ENCODE measurements at regions not wholly inside any gene's neighbourhood (a gene's known extent, or its start where the extent isn't known, plus 50 kb on each side); places are given as distances from the start of the nearest gene placed in this dataset.

DNA sequence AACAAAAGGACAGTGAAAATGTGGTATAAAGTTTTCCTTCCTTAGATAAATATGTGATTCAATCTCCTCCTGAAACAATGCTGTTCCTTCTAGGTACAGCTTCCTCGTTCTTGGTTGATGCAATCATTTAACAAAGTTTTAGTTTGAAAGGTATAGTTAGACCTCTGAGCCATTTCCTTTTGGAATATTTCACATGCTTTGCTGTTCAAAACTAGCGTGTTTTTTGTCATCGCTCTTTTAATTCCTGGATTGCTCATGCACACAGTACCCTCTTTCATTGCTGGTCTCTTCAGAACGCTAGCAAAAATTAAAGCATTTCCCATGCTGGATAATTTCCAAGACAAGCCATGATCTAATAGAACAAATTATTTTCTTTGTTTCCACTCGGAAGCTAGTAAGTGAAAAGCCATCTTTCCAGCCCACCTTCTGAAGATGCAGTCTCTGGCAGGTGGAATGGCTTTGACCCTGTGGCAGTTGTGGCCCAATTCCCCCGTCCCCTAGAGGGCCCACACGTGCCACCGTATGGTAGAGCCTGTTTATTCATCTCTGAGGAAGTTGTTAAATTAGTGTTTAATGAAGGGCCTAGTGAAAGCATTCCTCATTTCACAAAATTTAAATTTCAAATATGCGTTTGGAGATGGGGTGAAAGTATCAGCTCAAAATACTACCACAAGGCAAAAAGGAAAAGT is 1040.6 kb upstream of the SLC10A2 start:
- TF ChIP-seq, protein P1, sequence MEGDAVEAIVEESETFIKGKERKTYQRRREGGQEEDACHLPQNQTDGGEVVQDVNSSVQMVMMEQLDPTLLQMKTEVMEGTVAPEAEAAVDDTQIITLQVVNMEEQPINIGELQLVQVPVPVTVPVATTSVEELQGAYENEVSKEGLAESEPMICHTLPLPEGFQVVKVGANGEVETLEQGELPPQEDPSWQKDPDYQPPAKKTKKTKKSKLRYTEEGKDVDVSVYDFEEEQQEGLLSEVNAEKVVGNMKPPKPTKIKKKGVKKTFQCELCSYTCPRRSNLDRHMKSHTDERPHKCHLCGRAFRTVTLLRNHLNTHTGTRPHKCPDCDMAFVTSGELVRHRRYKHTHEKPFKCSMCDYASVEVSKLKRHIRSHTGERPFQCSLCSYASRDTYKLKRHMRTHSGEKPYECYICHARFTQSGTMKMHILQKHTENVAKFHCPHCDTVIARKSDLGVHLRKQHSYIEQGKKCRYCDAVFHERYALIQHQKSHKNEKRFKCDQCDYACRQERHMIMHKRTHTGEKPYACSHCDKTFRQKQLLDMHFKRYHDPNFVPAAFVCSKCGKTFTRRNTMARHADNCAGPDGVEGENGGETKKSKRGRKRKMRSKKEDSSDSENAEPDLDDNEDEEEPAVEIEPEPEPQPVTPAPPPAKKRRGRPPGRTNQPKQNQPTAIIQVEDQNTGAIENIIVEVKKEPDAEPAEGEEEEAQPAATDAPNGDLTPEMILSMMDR (IDR thresholded peaks at IDR 0.05; ENCODE audit: control insufficient read depth, insufficient read depth, low read depth, low read length, missing control alignments): no peak
- H3K4me3 ChIP-seq (ENCODE audit: control insufficient read depth, low read depth, low read length): no peak overlapping the region
- no peak for DNase-seq (ENCODE audit: low read depth)

DNA sequence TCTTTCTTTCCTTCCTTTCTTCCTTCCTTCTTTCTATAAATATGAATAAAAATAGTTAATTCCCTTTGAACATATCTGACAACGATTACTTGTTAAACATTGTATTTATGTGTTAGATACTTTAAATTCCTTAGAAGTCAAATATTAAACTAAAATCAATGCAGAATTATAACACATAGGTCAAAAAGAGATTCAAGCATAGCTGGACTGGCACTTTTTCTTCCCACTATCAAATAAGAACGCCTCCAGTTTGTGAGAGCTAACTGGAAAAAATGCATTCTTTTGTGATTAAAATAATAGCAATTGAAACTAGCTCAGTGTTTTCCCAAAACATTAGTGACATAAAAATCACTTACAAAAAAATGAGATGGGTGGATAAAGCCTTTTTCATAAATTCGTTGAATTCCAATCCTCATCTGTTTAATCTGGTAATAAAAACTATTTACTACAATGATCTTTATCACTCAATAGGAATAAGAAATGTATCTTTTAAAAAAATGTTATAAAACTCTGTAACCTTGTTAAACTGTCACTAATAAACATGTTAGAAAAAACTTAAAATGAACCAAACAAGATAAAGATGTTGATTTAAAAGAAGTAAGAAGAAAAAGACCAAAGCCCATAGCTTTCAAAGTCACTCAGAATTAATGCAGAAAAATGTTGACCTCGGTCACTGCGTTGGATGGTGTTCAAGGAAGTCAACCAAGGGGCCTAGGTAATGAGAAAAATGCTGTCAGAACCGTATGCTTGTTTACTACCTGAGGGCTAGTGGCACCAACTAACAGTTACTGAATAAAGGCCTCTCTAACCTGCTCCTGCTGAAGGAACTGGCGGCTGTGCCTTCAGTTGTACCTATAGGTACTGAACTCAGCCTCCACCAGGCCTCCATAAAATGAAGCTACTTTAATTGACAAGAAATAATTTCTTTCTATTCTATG is 1039.5 kb upstream of the SLC10A2 start:
- H3K4me3 ChIP-seq (ENCODE audit: control insufficient read depth, low read depth, low read length): no peak overlapping the region
- TF ChIP-seq, protein P1 (IDR thresholded peaks at IDR 0.05; ENCODE audit: control insufficient read depth, insufficient read depth, low read depth, low read length, missing control alignments): no peak
- no peak for DNase-seq (ENCODE audit: low read depth)

DNA sequence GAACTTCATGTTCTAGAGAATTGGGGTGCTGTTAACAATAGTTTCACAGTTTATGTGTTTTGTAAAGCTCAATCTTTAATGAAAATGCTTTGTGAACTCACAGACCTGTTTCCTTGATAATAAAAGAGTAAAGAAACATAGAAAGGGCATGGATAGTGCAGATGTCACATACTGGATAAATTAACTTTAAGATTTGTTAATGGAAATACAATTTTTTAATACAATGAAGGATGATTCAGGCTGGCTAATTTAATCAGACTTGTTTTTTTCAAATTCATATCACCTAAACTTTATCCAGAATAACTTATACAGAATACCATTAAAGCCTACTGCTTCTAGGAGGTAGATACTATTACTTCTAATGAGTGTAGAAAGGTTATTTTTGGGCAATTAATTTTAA is 1033.5 kb upstream of the SLC10A2 start:
- DNase-seq (ENCODE audit: low read depth): no peak
- H3K4me3 ChIP-seq (ENCODE audit: control insufficient read depth, low read depth, low read length): no peak overlapping the region
- TF ChIP-seq, protein P1 (IDR thresholded peaks at IDR 0.05; ENCODE audit: control insufficient read depth, insufficient read depth, low read depth, low read length, missing control alignments): no peak

DNA sequence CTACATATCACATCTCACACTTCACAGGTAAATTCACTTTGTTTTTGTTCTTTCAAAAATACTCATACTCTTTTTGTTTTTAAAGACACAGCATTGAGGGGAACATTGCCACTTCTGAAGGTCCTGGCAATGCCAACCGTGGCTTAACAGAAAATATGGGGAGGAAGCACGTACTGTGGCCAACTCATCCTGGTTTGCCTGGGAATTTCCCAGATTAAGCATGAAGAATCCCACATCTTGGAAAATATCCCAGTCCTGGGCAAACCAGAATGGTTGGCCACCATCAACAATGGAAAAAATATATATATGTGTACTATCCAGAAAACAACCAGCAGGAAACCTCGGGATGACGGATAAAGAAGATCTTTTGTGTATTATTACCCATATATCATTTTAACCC is 1032.2 kb upstream of the SLC10A2 start:
- no peak overlapping the region for H3K4me3 ChIP-seq (ENCODE audit: control insufficient read depth, low read depth, low read length)
- no peak for DNase-seq (ENCODE audit: low read depth)
- TF ChIP-seq, protein P1 (IDR thresholded peaks at IDR 0.05; ENCODE audit: control insufficient read depth, insufficient read depth, low read depth, low read length, missing control alignments): no peak

DNA sequence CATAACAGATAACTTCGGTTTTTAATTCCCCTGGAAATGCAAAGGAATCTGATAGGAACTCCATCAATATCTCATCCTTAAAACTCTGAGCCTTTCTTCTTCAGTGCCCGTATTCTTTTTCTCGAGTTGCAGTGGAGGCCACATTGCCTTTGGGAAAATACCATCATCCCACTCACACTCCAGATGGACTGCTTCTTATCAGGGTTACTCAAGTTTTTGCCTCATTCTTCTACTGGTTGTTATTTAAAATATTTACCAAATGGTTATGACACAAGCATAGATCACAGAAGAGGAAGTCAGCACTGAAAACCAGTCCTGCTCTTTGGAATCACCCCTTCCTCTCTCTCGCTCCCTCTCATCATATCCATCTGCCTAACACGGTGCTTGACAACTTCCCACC is 1020.5 kb upstream of the SLC10A2 start:
- DNase-seq (ENCODE audit: low read depth): no peak
- TF ChIP-seq, protein P1 (IDR thresholded peaks at IDR 0.05; ENCODE audit: control insufficient read depth, insufficient read depth, low read depth, low read length, missing control alignments): no peak

DNA sequence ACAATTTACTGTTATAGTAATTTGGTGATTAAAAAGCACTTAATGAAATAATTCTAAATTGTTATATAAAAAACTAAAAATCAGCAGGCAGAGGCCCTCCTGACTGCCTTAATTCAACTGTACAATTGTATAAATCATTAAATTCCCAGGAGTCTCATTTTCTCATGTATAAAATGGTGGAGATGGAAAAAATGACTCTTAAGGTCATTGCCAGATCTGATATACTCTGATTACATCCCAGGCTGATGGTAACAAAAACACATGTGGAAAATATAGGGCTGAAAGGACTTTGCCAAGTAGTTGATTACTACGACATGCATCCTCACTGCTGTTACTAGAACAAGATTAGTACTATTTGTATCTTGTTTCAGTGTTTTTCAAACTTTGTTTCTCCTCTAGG is 1020.0 kb upstream of the SLC10A2 start:
- no peak for DNase-seq (ENCODE audit: low read depth)
- TF ChIP-seq, protein P1 (IDR thresholded peaks at IDR 0.05; ENCODE audit: control insufficient read depth, insufficient read depth, low read depth, low read length, missing control alignments): no peak
- no peak overlapping the region for H3K4me3 ChIP-seq (ENCODE audit: control insufficient read depth, low read depth, low read length)

More for the DNA sequence above, 1020.5 kb upstream of the SLC10A2 start:
- H3K4me3 ChIP-seq (ENCODE audit: control insufficient read depth, low read depth, low read length): no peak overlapping the region

All from AG09309 (cell line).